Activated T-cell treated with anti-CD3 and anti-CD28 coated beads, Interleukin-2, amount 50 U/mL, for 4 hours (primary cell): ENCODE measurements at regions not wholly inside any gene's neighbourhood (a gene's known extent, or its start where the extent isn't known, plus 50 kb on each side); places are given as distances from the start of the nearest gene placed in this dataset.
"Not testable (repeated sequence)": the region's sequence is repeated elsewhere in the genome, so short reads cannot be mapped to it uniquely, and the experiment has no call there.

Experiments used
- ATAC-seq, 2 donors: fragments of 200-7000 bp; cut with Tn5 transposase; one replicate each; pipeline ENCODE4 v1.10.0; 2021
- DNase-seq: peaks from one replicate; pipeline ENCODE4 v3.0.0-alpha.2; 2020
- H3K27me3 Mint-ChIP-seq: one replicate; pipeline ENCODE4 v1.8.0; 2021; ENCODE audit warnings: low read depth, mixed read lengths
- H3K36me3 Mint-ChIP-seq: one replicate; pipeline ENCODE4 v1.8.0; 2022; ENCODE audit warnings: mixed read lengths; ENCODE audit not compliant: insufficient read depth
- H3K4me1 Mint-ChIP-seq: one replicate; pipeline ENCODE4 v1.8.0; 2021; ENCODE audit warnings: low read depth, mixed read lengths
- H3K4me3 Mint-ChIP-seq: one replicate; pipeline ENCODE4 v1.8.0; 2021; ENCODE audit warnings: mild to moderate bottlenecking, moderate library complexity, mixed read lengths
- H3K9me3 Mint-ChIP-seq: one replicate; pipeline ENCODE4 v1.8.0; 2021; ENCODE audit warnings: mixed read lengths

DNA sequence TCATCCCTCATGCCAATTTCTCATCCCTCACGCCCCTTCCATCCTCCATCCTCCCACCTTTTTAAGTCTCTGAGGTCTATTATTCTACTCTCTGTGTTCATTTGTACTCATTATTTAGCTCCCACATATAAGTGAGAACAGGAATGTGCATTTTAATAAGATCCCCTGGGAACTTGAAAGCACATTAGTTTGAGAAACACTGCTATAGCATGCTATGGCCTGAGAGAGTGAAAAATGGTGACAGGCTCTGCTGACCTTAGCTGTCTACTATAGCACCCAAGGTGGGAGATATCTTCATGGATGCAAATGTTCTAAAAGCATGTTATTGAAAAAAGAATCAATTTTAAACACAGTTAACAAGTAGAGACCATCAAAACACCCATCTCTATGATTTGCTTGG, 712.0 kb downstream of the TFAP2A start:
- H3K4me3 Mint-ChIP-seq, result no peak overlapping the region
- H3K9me3 Mint-ChIP-seq, result no peaks in the 10 kb centered on the region
- ATAC-seq, result no peak
- no peaks in the 10 kb centered on the region for H3K36me3 Mint-ChIP-seq
- H3K4me1 Mint-ChIP-seq, result no peaks in the 10 kb centered on the region
- no peaks in the 10 kb centered on the region for H3K27me3 Mint-ChIP-seq
- DNase-seq, result no peak

DNA sequence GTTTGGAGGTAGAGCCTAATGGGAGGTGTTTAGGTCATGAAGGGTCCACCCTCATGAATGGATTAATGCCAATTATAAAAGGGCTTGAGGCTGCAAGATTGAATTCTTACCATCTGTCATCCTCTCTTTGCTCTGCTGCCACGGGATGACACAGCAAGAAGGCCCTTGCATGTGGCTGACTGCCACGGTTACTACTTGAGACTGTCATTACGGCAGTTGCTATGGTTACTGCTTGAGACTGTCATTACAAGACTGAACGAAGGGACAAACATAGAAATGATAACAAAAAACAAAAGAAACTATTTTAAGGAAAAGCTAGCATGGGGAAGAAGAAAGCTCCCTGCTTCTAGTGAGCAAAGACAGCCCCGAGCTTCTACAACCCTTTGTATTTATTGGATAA, 715.0 kb downstream of the TFAP2A start:
- Mint-ChIP-seq H3K9me3 (peaks cover 8% of the 10 kb centered on the region), H3K4me1 (no peaks in the 10 kb centered on the region), H3K4me3 (no peak overlapping the region), H3K27me3 (no peaks in the 10 kb centered on the region), H3K36me3 (no peaks in the 10 kb centered on the region)
- no peak for DNase-seq
- ATAC-seq, result no peak

GRCh38 chr6:9697263-9697931, 717.5 kb downstream of the TFAP2A start:
- Mint-ChIP-seq H3K27me3 (no peaks in the 10 kb centered on the region), H3K4me3 (no peak overlapping the region), H3K9me3 (peaks cover 10% of the 10 kb centered on the region), H3K4me1 (no peaks in the 10 kb centered on the region), H3K36me3 (no peaks in the 10 kb centered on the region)
- DNase-seq (no peak), ATAC-seq (no peak)

GRCh38 chr6:9690388-9690787, 724.5 kb downstream of the TFAP2A start:
- peaks cover 4% of the 10 kb centered on the region for H3K9me3 Mint-ChIP-seq
- H3K27me3 Mint-ChIP-seq, result no peaks in the 10 kb centered on the region
- ATAC-seq (no peak), DNase-seq (no peak)
- no peaks in the 10 kb centered on the region for H3K4me1 Mint-ChIP-seq
- H3K36me3 Mint-ChIP-seq, result no peaks in the 10 kb centered on the region
- no peak overlapping the region for H3K4me3 Mint-ChIP-seq

GRCh38 chr6:9680727-9681126, 734.1 kb downstream of the TFAP2A start:
- not testable (repeated sequence) for H3K4me3 Mint-ChIP-seq, H3K27me3 Mint-ChIP-seq, DNase-seq, H3K4me1 Mint-ChIP-seq, ATAC-seq, H3K36me3 Mint-ChIP-seq
- peaks cover 18% of the 10 kb centered on the region for H3K9me3 Mint-ChIP-seq

- no peak overlapping the region for H3K4me3 Mint-ChIP-seq
- ATAC-seq, result no peak
- no peaks in the 10 kb centered on the region for H3K36me3 Mint-ChIP-seq
- no peaks in the 10 kb centered on the region for H3K27me3 Mint-ChIP-seq
- H3K4me1 Mint-ChIP-seq, result no peaks in the 10 kb centered on the region
- no peak for DNase-seq
- H3K9me3 Mint-ChIP-seq, result peaks cover 11% of the 10 kb centered on the region
These were observed 739.8 kb downstream of the TFAP2A start for GRCh38 chr6:9675122-9675521.

DNA sequence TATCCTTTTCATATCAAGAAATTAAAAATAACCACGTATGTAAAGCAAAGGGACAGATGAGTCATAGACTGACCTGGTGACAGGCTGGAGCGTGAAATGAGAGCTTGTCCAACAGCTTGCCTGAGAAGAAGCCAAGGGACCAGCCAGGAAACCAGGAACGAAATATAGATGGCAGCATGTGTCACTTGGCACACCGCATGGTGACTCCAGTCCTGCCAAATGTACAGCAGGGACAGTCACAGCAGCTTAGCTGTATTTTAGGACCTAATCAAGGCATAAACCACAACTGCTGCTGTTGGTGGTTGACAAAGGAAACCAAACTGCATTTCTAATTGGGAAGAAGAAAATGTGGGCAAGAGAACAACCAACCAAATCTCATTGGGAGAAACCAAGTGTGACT, 755.0 kb downstream of the TFAP2A start:
- Mint-ChIP-seq H3K9me3 (peaks cover 14% of the 10 kb centered on the region), H3K36me3 (no peaks in the 10 kb centered on the region), H3K27me3 (no peaks in the 10 kb centered on the region), H3K4me1 (no peaks in the 10 kb centered on the region), H3K4me3 (no peak overlapping the region)
- ATAC-seq (no peak), DNase-seq (no peak)

- H3K9me3 Mint-ChIP-seq, result peaks cover 11% of the 10 kb centered on the region
- H3K36me3 Mint-ChIP-seq, result no peaks in the 10 kb centered on the region
- DNase-seq, result no peak
These were observed 756.9 kb downstream of the TFAP2A start for GRCh38 chr6:9657994-9658393.

GRCh38 chr6:9647599-9647998, 767.3 kb downstream of the TFAP2A start:
- Mint-ChIP-seq H3K27me3 (no peaks in the 10 kb centered on the region), H3K36me3 (no peaks in the 10 kb centered on the region), H3K9me3 (peaks cover 3% of the 10 kb centered on the region), H3K4me3 (no peak overlapping the region), H3K4me1 (no peaks in the 10 kb centered on the region)
- DNase-seq, result no peak
- no peak for ATAC-seq

More at GRCh38 chr6:9657994-9658393, 756.9 kb downstream of the TFAP2A start:
- no peaks in the 10 kb centered on the region for H3K4me1 Mint-ChIP-seq
- H3K4me3 Mint-ChIP-seq, result no peak overlapping the region
- H3K27me3 Mint-ChIP-seq, result no peaks in the 10 kb centered on the region
- no peak for ATAC-seq

GRCh38 chr6:9647071-9647445, 767.8 kb downstream of the TFAP2A start:
- no peak for ATAC-seq
- Mint-ChIP-seq H3K27me3 (no peaks in the 10 kb centered on the region), H3K4me1 (no peaks in the 10 kb centered on the region), H3K9me3 (peaks cover 3% of the 10 kb centered on the region), H3K4me3 (no peak overlapping the region), H3K36me3 (no peaks in the 10 kb centered on the region)
- no peak for DNase-seq

- no peaks in the 10 kb centered on the region for H3K4me1 Mint-ChIP-seq
- peaks cover 3% of the 10 kb centered on the region for H3K9me3 Mint-ChIP-seq
- H3K27me3 Mint-ChIP-seq, result no peaks in the 10 kb centered on the region
- H3K36me3 Mint-ChIP-seq, result no peaks in the 10 kb centered on the region
- H3K4me3 Mint-ChIP-seq, result no peak overlapping the region
- no peak for DNase-seq
- no peak for ATAC-seq
These were observed 768.4 kb downstream of the TFAP2A start for GRCh38 chr6:9646342-9647070.

DNA sequence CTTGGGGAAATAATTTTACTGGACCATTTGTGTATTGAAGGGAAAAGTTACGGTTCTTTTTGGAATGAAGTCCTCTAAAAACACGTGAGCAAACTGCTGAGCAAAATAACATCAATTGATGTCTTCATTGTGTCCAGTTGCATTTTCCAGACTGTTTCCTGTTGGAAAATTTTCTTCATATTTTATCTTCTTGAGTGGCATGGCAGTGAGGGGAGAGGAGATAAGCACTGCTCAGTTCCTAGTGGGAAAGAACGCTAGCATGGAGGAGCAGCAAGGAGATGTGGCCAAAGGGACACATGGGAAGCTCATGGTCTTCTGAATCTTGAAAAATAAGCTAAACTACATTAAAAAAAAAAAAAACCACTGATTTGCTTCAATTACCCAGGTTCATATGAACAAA, 776.0 kb downstream of the TFAP2A start:
- Mint-ChIP-seq H3K27me3 (no peaks in the 10 kb centered on the region), H3K4me3 (no peak overlapping the region), H3K9me3 (peaks cover 13% of the 10 kb centered on the region), H3K36me3 (no peaks in the 10 kb centered on the region), H3K4me1 (no peaks in the 10 kb centered on the region)
- DNase-seq, result no peak
- no peak for ATAC-seq

- ATAC-seq (no peak), DNase-seq (no peak)
- H3K27me3 Mint-ChIP-seq, result no peaks in the 10 kb centered on the region
- H3K4me1 Mint-ChIP-seq, result no peaks in the 10 kb centered on the region
- H3K4me3 Mint-ChIP-seq, result no peak overlapping the region
- no peaks in the 10 kb centered on the region for H3K36me3 Mint-ChIP-seq
- peaks cover 26% of the 10 kb centered on the region for H3K9me3 Mint-ChIP-seq
These were observed 780.1 kb downstream of the TFAP2A start for GRCh38 chr6:9634776-9635175.

GRCh38 chr6:9632026-9632425, 782.8 kb downstream of the TFAP2A start:
- Mint-ChIP-seq H3K9me3 (peaks cover 27% of the 10 kb centered on the region), H3K27me3 (no peaks in the 10 kb centered on the region), H3K4me1 (no peaks in the 10 kb centered on the region), H3K4me3 (no peak overlapping the region), H3K36me3 (no peaks in the 10 kb centered on the region)
- DNase-seq (no peak), ATAC-seq (no peak)

GRCh38 chr6:9628819-9629218, 786.1 kb downstream of the TFAP2A start:
- Mint-ChIP-seq H3K4me1 (no peaks in the 10 kb centered on the region), H3K9me3 (peaks cover 29% of the 10 kb centered on the region), H3K4me3 (no peak overlapping the region), H3K36me3 (no peaks in the 10 kb centered on the region), H3K27me3 (no peaks in the 10 kb centered on the region)
- no peak for DNase-seq
- no peak for ATAC-seq
